NCI-H446 (cell line): ENCODE measurements at regions not wholly inside any gene's neighbourhood (a gene's known extent, or its start where the extent isn't known, plus 50 kb on each side); places are given as distances from the start of the nearest gene placed in this dataset.

Source experiments
- DNase-seq, 2 experiments: peaks; one replicate each; lab custom pipeline; 2025; lab: John Stamatoyannopoulos, UW

GRCh38 chr7:46723742-46724141 is 802.7 kb upstream of the IGFBP3 start:
- no peak for DNase-seq

GRCh38 chr7:46723003-46723402 is 801.9 kb upstream of the IGFBP3 start:
- DNase-seq: no peak

GRCh38 chr7:46720761-46721160 is 799.7 kb upstream of the IGFBP3 start:
- DNase-seq: no peak

GRCh38 chr7:46719616-46720015 is 798.5 kb upstream of the IGFBP3 start:
- DNase-seq: no peak

GRCh38 chr7:46716926-46717325 is 795.9 kb upstream of the IGFBP3 start:
- no peak for DNase-seq

GRCh38 chr7:46715579-46715978 is 794.5 kb upstream of the IGFBP3 start:
- DNase-seq: no peak

- DNase-seq: no peak
These were observed 793.8 kb upstream of the IGFBP3 start for GRCh38 chr7:46714904-46715303.

- no peak for DNase-seq
These were observed 793.0 kb upstream of the IGFBP3 start for GRCh38 chr7:46713868-46714596.

- DNase-seq: no peak
These were observed 789.9 kb upstream of the IGFBP3 start for GRCh38 chr7:46710927-46711326.

GRCh38 chr7:46707973-46708372 is 786.9 kb upstream of the IGFBP3 start:
- DNase-seq: no peak

- DNase-seq: no peak
These were observed 784.5 kb upstream of the IGFBP3 start for GRCh38 chr7:46705386-46706255.

- DNase-seq: no peak
These were observed 775.7 kb upstream of the IGFBP3 start for GRCh38 chr7:46696741-46697140.

- no peak for DNase-seq
These were observed 774.1 kb upstream of the IGFBP3 start for GRCh38 chr7:46695051-46695708.

- DNase-seq: no peak
These were observed 773.0 kb upstream of the IGFBP3 start for GRCh38 chr7:46694058-46694457.

GRCh38 chr7:46687203-46687602 is 766.1 kb upstream of the IGFBP3 start:
- no peak for DNase-seq

GRCh38 chr7:46685051-46685450 is 764.0 kb upstream of the IGFBP3 start:
- no peak for DNase-seq

- DNase-seq: no peak
These were observed 762.0 kb upstream of the IGFBP3 start for GRCh38 chr7:46682836-46683624.

- DNase-seq: no peak
These were observed 760.9 kb upstream of the IGFBP3 start for GRCh38 chr7:46681865-46682503.

GRCh38 chr7:46680147-46680546 is 759.1 kb upstream of the IGFBP3 start:
- DNase-seq: no peak

- no peak for DNase-seq
These were observed 758.6 kb upstream of the IGFBP3 start for GRCh38 chr7:46679671-46680070.

GRCh38 chr7:46678421-46678820 is 757.3 kb upstream of the IGFBP3 start:
- no peak for DNase-seq
